ENCODE measurements at regions not wholly inside any gene's neighbourhood (a gene's known extent, or its start where the extent isn't known, plus 50 kb on each side); places are given as distances from the start of the nearest gene placed in this dataset.

GRCh38 chr1:23615423-23615822 lies 56.1 kb upstream of the ID3 start:
- no peak for TF ChIP-seq ZFX (IDR thresholded peaks at IDR 0.05)
- TF ChIP-seq CTCF (conservative IDR thresholded peaks at IDR 0.05), result no peak
- H3K27ac ChIP-seq, result no peak overlapping the region

GRCh38 chr1:23614032-23614660 lies 54.8 kb upstream of the ID3 start:
- TF ChIP-seq ZFX (IDR thresholded peaks at IDR 0.05), result no peak
- no peak for TF ChIP-seq CTCF (conservative IDR thresholded peaks at IDR 0.05)
- no peak overlapping the region for H3K27ac ChIP-seq

GRCh38 chr1:23613191-23614031 lies 54.1 kb upstream of the ID3 start:
- no peak for TF ChIP-seq CTCF (conservative IDR thresholded peaks at IDR 0.05)
- TF ChIP-seq ZFX (IDR thresholded peaks at IDR 0.05), result no peak

GRCh38 chr1:23611601-23612327 lies 52.5 kb upstream of the ID3 start:
- TF ChIP-seq ZFX (IDR thresholded peaks at IDR 0.05) (no peak), CTCF (conservative IDR thresholded peaks at IDR 0.05) (no peak)

More at GRCh38 chr1:23613191-23614031, 54.1 kb upstream of the ID3 start:
- no peak overlapping the region for H3K27ac ChIP-seq

GRCh38 chr1:23610677-23611076 lies 51.4 kb upstream of the ID3 start:
- no peak for TF ChIP-seq ZFX (IDR thresholded peaks at IDR 0.05)
- no peak for TF ChIP-seq CTCF (conservative IDR thresholded peaks at IDR 0.05)
- no peak overlapping the region for H3K27ac ChIP-seq

More at GRCh38 chr1:23611601-23612327, 52.5 kb upstream of the ID3 start:
- H3K27ac ChIP-seq, result no peak overlapping the region

GRCh38 chr1:23609971-23610370 lies 50.7 kb upstream of the ID3 start:
- H3K27ac ChIP-seq, result no peak overlapping the region
- TF ChIP-seq CTCF (conservative IDR thresholded peaks at IDR 0.05) (no peak), ZFX (IDR thresholded peaks at IDR 0.05) (no peak)
